Suprapubic skin (tissue), 4 donors: ENCODE measurements at regions not wholly inside any gene's neighbourhood (a gene's known extent, or its start where the extent isn't known, plus 50 kb on each side); places are given as distances from the start of the nearest gene placed in this dataset.

Source experiments
- POLR2A ChIP-seq, 2 donors: fragments of 450-650 bp; IDR thresholded peaks; one replicate each; pipeline ENCODE4 v1.6.1; 2017; ENCODE audit warnings: antibody characterized with exemption in 2 of 2, mild to moderate bottlenecking in 2 of 2, moderate library complexity in 2 of 2
- POLR2AphosphoS5 ChIP-seq, 3 donors: sonication (generic); formaldehyde crosslinking; IDR thresholded peaks; one replicate each; pipeline ENCODE4 v1.6.1; 2017; ENCODE audit warnings: antibody characterized with exemption in 3 of 3
- TF ChIP-seq, protein P1 (sequence below), 2 donors: fragments of 200-600 bp in 1 of 2; fragments of 450-650 bp in 1 of 2; sonication (generic) in 1 of 2; IDR thresholded peaks; one replicate each; pipeline ENCODE4 v1.5.1; 2016 to 2019; ENCODE audit warnings: antibody characterized with exemption in 2 of 2, mild to moderate bottlenecking in 1 of 2, moderate library complexity in 1 of 2

DNA sequence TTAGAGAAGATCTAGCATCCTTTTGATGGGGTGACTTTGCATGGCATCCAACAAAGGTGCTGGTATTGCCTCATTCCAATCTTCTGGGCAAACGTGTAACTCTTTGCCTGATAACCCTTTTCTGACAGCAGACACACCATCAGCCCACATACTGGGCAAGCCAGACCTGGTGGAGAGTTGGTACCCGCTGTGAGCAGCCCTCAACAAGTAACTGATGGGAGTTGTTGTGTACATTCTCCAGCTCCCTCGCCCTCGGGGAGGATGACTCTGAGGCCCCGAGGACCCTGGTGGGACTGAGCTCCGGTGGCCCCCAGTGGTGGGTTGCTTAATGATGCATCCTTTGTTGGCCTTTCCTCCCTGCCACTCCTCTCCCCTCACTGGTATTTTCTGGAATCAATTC lies 102.4 kb upstream of the SLC6A11 start:
- TF ChIP-seq, protein P1, sequence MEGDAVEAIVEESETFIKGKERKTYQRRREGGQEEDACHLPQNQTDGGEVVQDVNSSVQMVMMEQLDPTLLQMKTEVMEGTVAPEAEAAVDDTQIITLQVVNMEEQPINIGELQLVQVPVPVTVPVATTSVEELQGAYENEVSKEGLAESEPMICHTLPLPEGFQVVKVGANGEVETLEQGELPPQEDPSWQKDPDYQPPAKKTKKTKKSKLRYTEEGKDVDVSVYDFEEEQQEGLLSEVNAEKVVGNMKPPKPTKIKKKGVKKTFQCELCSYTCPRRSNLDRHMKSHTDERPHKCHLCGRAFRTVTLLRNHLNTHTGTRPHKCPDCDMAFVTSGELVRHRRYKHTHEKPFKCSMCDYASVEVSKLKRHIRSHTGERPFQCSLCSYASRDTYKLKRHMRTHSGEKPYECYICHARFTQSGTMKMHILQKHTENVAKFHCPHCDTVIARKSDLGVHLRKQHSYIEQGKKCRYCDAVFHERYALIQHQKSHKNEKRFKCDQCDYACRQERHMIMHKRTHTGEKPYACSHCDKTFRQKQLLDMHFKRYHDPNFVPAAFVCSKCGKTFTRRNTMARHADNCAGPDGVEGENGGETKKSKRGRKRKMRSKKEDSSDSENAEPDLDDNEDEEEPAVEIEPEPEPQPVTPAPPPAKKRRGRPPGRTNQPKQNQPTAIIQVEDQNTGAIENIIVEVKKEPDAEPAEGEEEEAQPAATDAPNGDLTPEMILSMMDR (IDR thresholded peaks at IDR 0.05), result no peak
- TF ChIP-seq POLR2AphosphoS5 (IDR thresholded peaks at IDR 0.05) (no peak), POLR2A (IDR thresholded peaks at IDR 0.05) (no peak)
